ENCODE measurements at regions not wholly inside any gene's neighbourhood (a gene's known extent, or its start where the extent isn't known, plus 50 kb on each side); places are given as distances from the start of the nearest gene placed in this dataset.

- Histone ChIP-seq H3K27ac (ENCODE audit: control insufficient read depth, insufficient read depth, low read length) (no peak overlapping the region), H3K79me2 (ENCODE audit: control insufficient read depth, insufficient read depth, low read length) (no peaks in the 10 kb centered on the region), H3K27me3 (ENCODE audit: control insufficient read depth, extremely low read depth, insufficient read depth, low read length) (no peaks in the 10 kb centered on the region), H3K4me1 (ENCODE audit: control insufficient read depth, extremely low read depth, insufficient read depth, low read length) (no peaks in the 10 kb centered on the region), H3K4me3 (ENCODE audit: control insufficient read depth in 2 of 3, extremely low read depth in 1 of 3, insufficient read depth in 2 of 3, low read depth in 1 of 3, low read length in 3 of 3) (no peak overlapping the region), H3K9me3 (ENCODE audit: control insufficient read depth, low read depth, low read length) (no peaks in the 10 kb centered on the region), H3K36me3 (ENCODE audit: control insufficient read depth in 2 of 2, extremely low read depth in 1 of 2, insufficient read depth in 2 of 2, low read length in 2 of 2) (no peaks in the 10 kb centered on the region), H3K4me2 (ENCODE audit: control insufficient read depth, extremely low read depth, insufficient read depth, low read depth, low read length) (no peak overlapping the region), H3K9me1 (ENCODE audit: control insufficient read depth, extremely low read depth, insufficient read depth, low read length) (no peaks in the 10 kb centered on the region), H3K9ac (ENCODE audit: control insufficient read depth, extremely low read depth, insufficient read depth, low read length) (no peak overlapping the region), H2AFZ (ENCODE audit: control insufficient read depth, low read length) (no peak overlapping the region), H4K20me1 (ENCODE audit: control insufficient read depth, extremely low read depth, insufficient read depth, low read length) (no peaks in the 10 kb centered on the region)
- dilution Hi-C loops (cut with MboI; ENCODE audit: extremely low pct_ligation_motif_present, low sequenced_read_pairs) = no loop called here
- DNase-seq (ENCODE audit: low read depth, low spot score) (no peak), FAIRE-seq (no peak)
- TF ChIP-seq EZH2 (IDR thresholded peaks at IDR 0.05; ENCODE audit: low read length) = no peak
- TF ChIP-seq, protein P1, sequence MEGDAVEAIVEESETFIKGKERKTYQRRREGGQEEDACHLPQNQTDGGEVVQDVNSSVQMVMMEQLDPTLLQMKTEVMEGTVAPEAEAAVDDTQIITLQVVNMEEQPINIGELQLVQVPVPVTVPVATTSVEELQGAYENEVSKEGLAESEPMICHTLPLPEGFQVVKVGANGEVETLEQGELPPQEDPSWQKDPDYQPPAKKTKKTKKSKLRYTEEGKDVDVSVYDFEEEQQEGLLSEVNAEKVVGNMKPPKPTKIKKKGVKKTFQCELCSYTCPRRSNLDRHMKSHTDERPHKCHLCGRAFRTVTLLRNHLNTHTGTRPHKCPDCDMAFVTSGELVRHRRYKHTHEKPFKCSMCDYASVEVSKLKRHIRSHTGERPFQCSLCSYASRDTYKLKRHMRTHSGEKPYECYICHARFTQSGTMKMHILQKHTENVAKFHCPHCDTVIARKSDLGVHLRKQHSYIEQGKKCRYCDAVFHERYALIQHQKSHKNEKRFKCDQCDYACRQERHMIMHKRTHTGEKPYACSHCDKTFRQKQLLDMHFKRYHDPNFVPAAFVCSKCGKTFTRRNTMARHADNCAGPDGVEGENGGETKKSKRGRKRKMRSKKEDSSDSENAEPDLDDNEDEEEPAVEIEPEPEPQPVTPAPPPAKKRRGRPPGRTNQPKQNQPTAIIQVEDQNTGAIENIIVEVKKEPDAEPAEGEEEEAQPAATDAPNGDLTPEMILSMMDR (optimal IDR thresholded peaks at IDR 0.05 in 1 of 3, IDR thresholded peaks at IDR 0.05 in 1 of 3, conservative IDR thresholded peaks at IDR 0.05 in 1 of 3; ENCODE audit: extremely low read depth in 1 of 3, insufficient read depth in 2 of 3, low read length in 3 of 3) = no peak
These were observed 200.0 kb downstream of the FGF10 start for GRCh38 chr5:44189255-44189654.

DNA sequence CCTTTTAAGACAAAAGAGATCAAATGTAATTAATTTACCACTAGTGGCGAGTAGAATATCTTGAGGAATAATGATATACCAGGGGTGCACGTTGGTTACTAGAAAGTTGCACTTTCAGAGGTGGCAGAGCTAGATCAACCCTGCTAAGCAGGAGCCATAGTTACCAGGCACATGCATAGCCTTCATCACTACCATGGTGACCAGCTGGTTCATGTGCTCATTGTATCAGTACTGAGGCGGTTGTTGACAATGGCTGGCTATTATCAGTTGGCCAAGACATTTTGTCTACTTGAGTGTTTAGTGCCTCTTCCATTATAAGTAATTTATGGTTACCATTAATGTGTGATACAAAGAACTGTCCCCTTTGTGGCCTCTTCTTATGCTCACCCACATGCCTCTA lies 201.2 kb downstream of the FGF10 start:
- Histone ChIP-seq H3K4me2 (ENCODE audit: control insufficient read depth, extremely low read depth, insufficient read depth, low read depth, low read length) (no peak overlapping the region), H3K4me1 (ENCODE audit: control insufficient read depth, extremely low read depth, insufficient read depth, low read length) (no peaks in the 10 kb centered on the region), H4K20me1 (ENCODE audit: control insufficient read depth, extremely low read depth, insufficient read depth, low read length) (no peaks in the 10 kb centered on the region), H3K27me3 (ENCODE audit: control insufficient read depth, extremely low read depth, insufficient read depth, low read length) (no peaks in the 10 kb centered on the region), H3K4me3 (ENCODE audit: control insufficient read depth in 2 of 3, extremely low read depth in 1 of 3, insufficient read depth in 2 of 3, low read depth in 1 of 3, low read length in 3 of 3) (no peak overlapping the region), H3K9me1 (ENCODE audit: control insufficient read depth, extremely low read depth, insufficient read depth, low read length) (no peaks in the 10 kb centered on the region), H2AFZ (ENCODE audit: control insufficient read depth, low read length) (no peak overlapping the region), H3K9ac (ENCODE audit: control insufficient read depth, extremely low read depth, insufficient read depth, low read length) (no peak overlapping the region), H3K79me2 (ENCODE audit: control insufficient read depth, insufficient read depth, low read length) (no peaks in the 10 kb centered on the region), H3K27ac (ENCODE audit: control insufficient read depth, insufficient read depth, low read length) (no peak overlapping the region), H3K36me3 (ENCODE audit: control insufficient read depth in 2 of 2, extremely low read depth in 1 of 2, insufficient read depth in 2 of 2, low read length in 2 of 2) (no peaks in the 10 kb centered on the region), H3K9me3 (ENCODE audit: control insufficient read depth, low read depth, low read length) (no peaks in the 10 kb centered on the region)
- TF ChIP-seq EZH2 (IDR thresholded peaks at IDR 0.05; ENCODE audit: low read length) = no peak
- TF ChIP-seq, protein P1 (optimal IDR thresholded peaks at IDR 0.05 in 1 of 3, IDR thresholded peaks at IDR 0.05 in 1 of 3, conservative IDR thresholded peaks at IDR 0.05 in 1 of 3; ENCODE audit: extremely low read depth in 1 of 3, insufficient read depth in 2 of 3, low read length in 3 of 3) = no peak
- dilution Hi-C loops (cut with MboI; ENCODE audit: extremely low pct_ligation_motif_present, low sequenced_read_pairs) = no loop called here
- no peak for DNase-seq (ENCODE audit: low read depth, low spot score)
- FAIRE-seq = no peak
